Thyroid gland (tissue), 4 donors: ENCODE measurements at regions not wholly inside any gene's neighbourhood (a gene's known extent, or its start where the extent isn't known, plus 50 kb on each side); places are given as distances from the start of the nearest gene placed in this dataset.

Source experiments
- CTCF ChIP-seq, 6 experiments: fragments of 200-600 bp in 3 of 6; fragments of 450-650 bp in 3 of 6; sonication (generic) in 3 of 6; IDR thresholded peaks; one replicate each; pipeline ENCODE4 v1.5.1; 2016 to 2019; ENCODE audit warnings: antibody characterized with exemption in 6 of 6, mild to moderate bottlenecking in 2 of 6, inconsistent platforms in 1 of 6, moderate library complexity in 1 of 6
- POLR2A ChIP-seq, 2 donors: fragments of 450-650 bp; IDR thresholded peaks; one replicate each; pipeline ENCODE4 v1.6.1; 2017; ENCODE audit warnings: antibody characterized with exemption in 2 of 2, mild to moderate bottlenecking in 2 of 2, moderate library complexity in 1 of 2

- TF ChIP-seq CTCF (IDR thresholded peaks at IDR 0.05) (no peak), POLR2A (IDR thresholded peaks at IDR 0.05) (no peak)
These were observed 599.1 kb downstream of the QKI start for GRCh38 chr6:164013480-164014208.
